Loucy (cell line): ENCODE measurements at regions not wholly inside any gene's neighbourhood (a gene's known extent, or its start where the extent isn't known, plus 50 kb on each side); places are given as distances from the start of the nearest gene placed in this dataset.

Experiments
- H2AFZ ChIP-seq: fragments of 200-600 bp; sonication (generic); 2 replicates; pipeline ENCODE4 v1.6.0; 2016; ENCODE audit warnings: antibody characterized with exemption, mild to moderate bottlenecking, low read length, moderate library complexity
- H3F3A ChIP-seq: fragments of 200-600 bp; 2 replicates; pipeline ENCODE4 v1.6.0; 2016; ENCODE audit warnings: antibody characterized with exemption, low read depth, mild to moderate bottlenecking
- H3K27me3 ChIP-seq: fragments of 200-600 bp; sonication (generic); 2 replicates; pipeline ENCODE4 v1.6.1; 2014; ENCODE audit warnings: low read length, mild to moderate bottlenecking; ENCODE audit not compliant: insufficient read depth, poor library complexity, severe bottlenecking
- H3K36me3 ChIP-seq: fragments of 200-600 bp; sonication (generic); 2 replicates; pipeline ENCODE4 v1.6.1; 2016; ENCODE audit warnings: low read length; ENCODE audit not compliant: insufficient read depth
- H3K4me1 ChIP-seq: fragments of 200-600 bp; sonication (generic); 2 replicates; pipeline ENCODE4 v1.5.1; 2014; ENCODE audit warnings: low read length, mild to moderate bottlenecking; ENCODE audit not compliant: insufficient read depth, poor library complexity, severe bottlenecking
- H3K4me2 ChIP-seq: fragments of 200-600 bp; sonication (generic); 2 replicates; pipeline ENCODE4 v1.6.0; 2014; ENCODE audit warnings: antibody characterized with exemption, low read length, low read depth, mild to moderate bottlenecking; ENCODE audit not compliant: poor library complexity, severe bottlenecking
- H3K4me3 ChIP-seq: fragments of 200-600 bp; sonication (generic); 2 replicates; pipeline ENCODE4 v1.5.1; 2014; ENCODE audit warnings: low read length, mild to moderate bottlenecking, mixed read lengths; ENCODE audit not compliant: poor library complexity, severe bottlenecking
- H3K79me2 ChIP-seq: fragments of 200-600 bp; sonication (generic); 2 replicates; pipeline ENCODE4 v1.6.1; 2014; ENCODE audit warnings: low read length; ENCODE audit not compliant: insufficient read depth
- H3K9ac ChIP-seq: fragments of 200-600 bp; sonication (generic); 2 replicates; pipeline ENCODE4 v1.6.0; 2014; ENCODE audit warnings: mild to moderate bottlenecking, low read depth, low read length, moderate library complexity; ENCODE audit not compliant: poor library complexity, severe bottlenecking
- H3K9me2 ChIP-seq: fragments of 200-600 bp; sonication (generic); replicated peaks from 2 replicates; pipeline ENCODE4 v1.6.1; 2016; ENCODE audit warnings: low read depth, low read length, mixed read lengths
- H3K9me3 ChIP-seq: fragments of 200-600 bp; sonication (generic); 2 replicates; pipeline ENCODE4 v1.6.1; 2014; ENCODE audit warnings: mild to moderate bottlenecking, antibody characterized with exemption, low read length, low read depth; ENCODE audit not compliant: insufficient read depth
- H4K20me1 ChIP-seq: fragments of 200-600 bp; sonication (generic); 2 replicates; pipeline ENCODE4 v1.6.0; 2014; ENCODE audit warnings: antibody characterized with exemption, low read length, mild to moderate bottlenecking; ENCODE audit not compliant: insufficient read depth, poor library complexity, severe bottlenecking
- CTCF ChIP-seq: fragments of 200-600 bp; sonication (generic); conservative IDR thresholded peaks from 2 replicates; pipeline ENCODE4 v1.5.1; 2014; ENCODE audit warnings: mild to moderate bottlenecking, antibody characterized with exemption, low read length
- EZH2phosphoT487 ChIP-seq: fragments of 200-600 bp; IDR thresholded peaks from 2 replicates; pipeline ENCODE4 v1.6.1; 2018; ENCODE audit warnings: antibody characterized with exemption, mild to moderate bottlenecking, moderate library complexity, borderline replicate concordance

- TF ChIP-seq EZH2phosphoT487 (no peak), CTCF (no peak)
- H3K4me1 ChIP-seq = peaks cover 31% of the 10 kb centered on the region
- no peaks in the 10 kb centered on the region for H3K27me3 ChIP-seq
- H4K20me1 ChIP-seq = no peaks in the 10 kb centered on the region
- H3K9me2 ChIP-seq = no peaks in the 10 kb centered on the region
- H3K4me2 ChIP-seq = peak overlapping the region; percentile 59
- H3K9ac ChIP-seq = peak overlapping the region; percentile 10
- no peaks in the 10 kb centered on the region for H3F3A ChIP-seq
- H2AFZ ChIP-seq = 0 out of 2 replicates have a peak overlapping the region, but pooled peaks have one; percentile 64
- H3K36me3 ChIP-seq = no peaks in the 10 kb centered on the region
- H3K9me3 ChIP-seq = no peaks in the 10 kb centered on the region; the same call in 1 of the 2 replicates
- peak overlapping the region; percentile 45 for H3K4me3 ChIP-seq
- H3K79me2 ChIP-seq = no peaks in the 10 kb centered on the region
Observed at GRCh38 chr7:159196584-159196983, 51.9 kb upstream of the VIPR2 start.

DNA sequence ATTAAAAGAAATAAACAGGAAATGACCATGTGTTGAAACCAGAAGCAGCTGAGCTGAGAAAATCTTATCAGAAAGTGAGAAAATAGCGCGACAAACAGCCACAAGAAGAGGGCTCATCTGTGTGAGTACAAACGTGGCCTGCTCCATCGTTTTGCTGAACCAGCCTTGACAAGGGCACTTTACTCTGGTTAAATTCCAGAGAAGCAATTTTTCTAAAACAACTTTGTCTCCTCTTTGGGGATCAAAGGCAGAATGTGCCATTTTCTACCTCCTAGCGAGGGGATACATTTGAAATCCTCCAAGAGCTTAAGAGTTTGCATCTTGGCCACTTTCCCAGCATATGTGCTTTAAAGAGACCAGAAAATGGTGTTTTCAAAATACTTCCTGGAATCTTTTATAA is 51.3 kb upstream of the VIPR2 start:
- no peaks in the 10 kb centered on the region for H4K20me1 ChIP-seq
- H3K4me3 ChIP-seq = no peak overlapping the region
- H3K9me3 ChIP-seq = no peaks in the 10 kb centered on the region; the same call in 1 of the 2 replicates
- H3K36me3 ChIP-seq = no peaks in the 10 kb centered on the region
- H3K79me2 ChIP-seq = no peaks in the 10 kb centered on the region
- no peaks in the 10 kb centered on the region for H3F3A ChIP-seq
- H3K9me2 ChIP-seq = no peaks in the 10 kb centered on the region
- peak overlapping the region; percentile 10; the same call in 1 of the 2 replicates for H2AFZ ChIP-seq
- H3K4me1 ChIP-seq = peaks cover 31% of the 10 kb centered on the region
- TF ChIP-seq CTCF (no peak), EZH2phosphoT487 (no peak)
- no peak overlapping the region for H3K9ac ChIP-seq
- H3K4me2 ChIP-seq = no peak overlapping the region
- no peaks in the 10 kb centered on the region for H3K27me3 ChIP-seq
